ENCODE measurements at regions not wholly inside any gene's neighbourhood (a gene's known extent, or its start where the extent isn't known, plus 50 kb on each side); places are given as distances from the start of the nearest gene placed in this dataset.

DNA sequence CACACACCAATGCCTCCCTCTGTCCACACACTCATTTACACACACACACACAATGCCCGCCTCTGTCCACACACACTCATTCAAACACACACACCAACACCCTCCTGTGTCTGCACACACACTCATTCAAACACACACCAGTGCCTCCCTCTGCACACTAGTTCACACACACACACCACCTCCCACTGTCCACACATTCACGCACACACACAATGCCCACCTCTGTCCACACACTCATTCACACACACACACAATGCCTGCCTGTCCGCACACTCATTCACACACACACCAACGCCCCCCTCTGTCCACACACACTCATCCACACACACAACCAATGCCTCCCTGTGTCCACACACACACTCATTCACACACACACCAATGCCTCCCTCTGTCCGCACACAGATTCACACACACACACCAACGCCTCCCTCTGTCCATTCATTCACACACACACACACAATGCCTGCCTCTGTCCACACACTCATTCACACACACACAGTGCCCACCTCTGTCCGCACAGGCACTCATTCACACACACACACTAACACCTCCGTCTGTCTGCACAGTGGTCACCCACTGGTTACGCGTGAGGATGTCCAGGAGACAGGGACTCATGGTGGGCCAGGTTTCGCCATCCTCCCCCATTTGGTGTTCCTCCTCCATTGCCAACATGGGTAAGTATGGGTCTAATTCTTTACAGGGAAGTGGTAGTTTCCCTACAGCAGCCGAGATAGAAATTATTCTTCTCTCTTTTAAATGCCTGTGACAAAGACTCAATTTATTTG is 62.4 kb upstream of the THBS2 start:
- H3K27me3 ChIP-seq (ENCODE audit: insufficient read depth, low read length, poor library complexity), result no peaks in the 10 kb centered on the region
- H3K4me1 ChIP-seq (ENCODE audit: control insufficient read depth, low read depth, low read length), result no peaks in the 10 kb centered on the region
- no peak for DNase-seq
- no CpG with 5 or more reads among the region's 12 CpGs for WGBS (ENCODE audit: extremely low coverage, insufficient coverage, low lambda C conversion rate)
- no peak overlapping the region for H4K5ac ChIP-seq (ENCODE audit: low read length)
- no peak overlapping the region for H3K4me2 ChIP-seq (ENCODE audit: low read length)
- no peak overlapping the region for H3K18ac ChIP-seq (ENCODE audit: low read length)
- no peaks in the 10 kb centered on the region for H3K79me2 ChIP-seq (ENCODE audit: control insufficient read depth, insufficient read depth, low read length)
- no peak overlapping the region for H3K9ac ChIP-seq (ENCODE audit: low read length)
- H3K79me1 ChIP-seq (ENCODE audit: low read length), result no peaks in the 10 kb centered on the region
- H3K56ac ChIP-seq (ENCODE audit: low read length), result no peak overlapping the region
- no peak overlapping the region for H2AK5ac ChIP-seq (ENCODE audit: low read length)
- no peak overlapping the region for H3K27ac ChIP-seq (ENCODE audit: low read depth, low read length)
- no peak overlapping the region for H4K8ac ChIP-seq (ENCODE audit: low read depth, low read length)
- H2BK120ac ChIP-seq (ENCODE audit: low read depth, low read length), result no peak overlapping the region
- H2BK5ac ChIP-seq (ENCODE audit: low read length), result no peak overlapping the region
- H2BK15ac ChIP-seq (replicated peaks; ENCODE audit: low read depth), result no peak overlapping the region
- no peak overlapping the region for H3K4ac ChIP-seq (ENCODE audit: low read depth, low read length)
- H3K36me3 ChIP-seq (ENCODE audit: control insufficient read depth, insufficient read depth, low read length), result no peaks in the 10 kb centered on the region
- H3K23ac ChIP-seq (ENCODE audit: low read length), result no peak overlapping the region
- no peak overlapping the region for H3K4me3 ChIP-seq (ENCODE audit: low read length)

DNA sequence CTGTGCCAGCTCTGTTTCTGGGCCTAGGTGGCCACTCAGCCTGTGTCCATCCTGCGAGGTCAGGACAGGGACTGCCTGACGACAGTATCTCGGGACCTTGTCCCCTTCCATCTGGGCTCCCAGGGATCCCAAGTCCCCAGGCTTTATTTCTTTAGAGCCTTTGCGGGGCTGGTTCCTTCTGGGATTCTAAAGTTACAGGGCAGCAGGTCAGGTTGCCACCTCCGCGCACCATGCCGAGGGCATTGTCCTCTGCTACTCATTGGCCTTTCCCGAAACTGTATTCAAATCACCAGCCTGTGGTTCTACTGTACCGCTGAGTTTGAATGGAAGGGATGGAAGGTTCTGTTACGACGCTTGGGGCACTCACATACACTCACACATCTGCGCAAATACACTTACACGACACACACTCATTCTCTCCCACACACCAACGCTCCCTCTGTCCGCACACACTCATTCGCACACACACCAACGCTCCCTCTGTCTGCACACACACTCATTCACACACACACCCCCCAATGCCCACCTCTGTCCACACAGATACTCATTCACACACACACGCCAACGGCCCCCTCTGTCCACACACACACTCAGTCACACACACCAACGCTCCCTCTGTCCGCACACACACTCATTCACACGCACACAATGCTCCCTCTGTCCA is 59.8 kb upstream of the THBS2 start:
- Histone ChIP-seq H3K23ac (ENCODE audit: low read length) (no peak overlapping the region), H3K18ac (ENCODE audit: low read length) (no peak overlapping the region), H2BK120ac (ENCODE audit: low read depth, low read length) (no peak overlapping the region), H2BK15ac (replicated peaks; ENCODE audit: low read depth) (no peak overlapping the region), H3K79me2 (ENCODE audit: control insufficient read depth, insufficient read depth, low read length) (no peaks in the 10 kb centered on the region), H3K56ac (ENCODE audit: low read length) (no peak overlapping the region), H2AK5ac (ENCODE audit: low read length) (no peak overlapping the region), H3K27me3 (ENCODE audit: insufficient read depth, low read length, poor library complexity) (no peaks in the 10 kb centered on the region), H3K9ac (ENCODE audit: low read length) (no peak overlapping the region), H3K36me3 (ENCODE audit: control insufficient read depth, insufficient read depth, low read length) (no peaks in the 10 kb centered on the region), H3K4ac (ENCODE audit: low read depth, low read length) (no peak overlapping the region), H4K5ac (ENCODE audit: low read length) (no peak overlapping the region), H3K4me2 (ENCODE audit: low read length) (no peak overlapping the region), H3K27ac (ENCODE audit: low read depth, low read length) (no peak overlapping the region), H2BK5ac (ENCODE audit: low read length) (no peak overlapping the region), H3K79me1 (ENCODE audit: low read length) (no peaks in the 10 kb centered on the region), H3K4me3 (ENCODE audit: low read length) (no peak overlapping the region), H4K8ac (ENCODE audit: low read depth, low read length) (no peak overlapping the region), H3K4me1 (ENCODE audit: control insufficient read depth, low read depth, low read length) (no peaks in the 10 kb centered on the region)
- DNase-seq, result no peak
- WGBS (ENCODE audit: extremely low coverage, insufficient coverage, low lambda C conversion rate), result 100% methylated on average over 3 of the region's 22 CpGs

DNA sequence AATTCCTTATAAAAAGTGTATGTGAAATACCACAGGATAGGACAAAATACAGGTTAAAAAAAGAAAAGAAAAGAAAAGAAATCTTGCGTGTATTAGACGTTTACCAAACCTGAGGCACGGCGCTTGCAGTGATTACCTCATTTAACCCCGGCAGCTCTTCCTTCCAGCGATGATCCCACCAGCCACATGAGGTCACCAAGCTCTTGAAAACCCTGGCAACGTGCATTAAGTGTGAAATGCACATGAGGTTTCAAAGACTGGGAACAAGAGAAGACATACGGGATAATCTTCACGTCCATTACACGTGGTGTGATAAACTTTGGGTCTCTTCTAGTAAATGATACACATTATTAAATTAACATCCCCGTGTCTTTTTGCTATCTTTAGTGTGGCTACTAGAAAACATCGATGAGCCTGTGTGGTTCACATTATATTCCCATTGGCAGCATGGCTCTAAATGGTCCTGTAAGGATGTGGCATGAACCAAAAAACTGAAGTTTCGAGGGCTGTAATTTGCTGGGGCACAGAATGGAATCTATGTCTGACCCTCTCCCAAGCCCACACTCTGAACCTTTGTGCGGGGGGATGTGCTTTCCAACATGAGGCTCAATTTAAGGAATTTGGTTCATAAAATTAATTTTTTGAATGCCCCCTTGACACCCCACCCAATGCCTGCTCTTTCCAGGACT is 59.2 kb upstream of the THBS2 start:
- DNase-seq, result peak; percentile 34
- Histone ChIP-seq H4K8ac (ENCODE audit: low read depth, low read length) (no peak overlapping the region), H2BK120ac (ENCODE audit: low read depth, low read length) (no peak overlapping the region), H3K27ac (ENCODE audit: low read depth, low read length) (no peak overlapping the region), H3K23ac (ENCODE audit: low read length) (no peak overlapping the region), H3K4me1 (ENCODE audit: control insufficient read depth, low read depth, low read length) (no peaks in the 10 kb centered on the region), H3K18ac (ENCODE audit: low read length) (no peak overlapping the region), H2AK5ac (ENCODE audit: low read length) (no peak overlapping the region), H3K4me3 (ENCODE audit: low read length) (no peak overlapping the region), H3K79me1 (ENCODE audit: low read length) (no peaks in the 10 kb centered on the region), H3K27me3 (ENCODE audit: insufficient read depth, low read length, poor library complexity) (no peaks in the 10 kb centered on the region), H3K56ac (ENCODE audit: low read length) (no peak overlapping the region), H3K36me3 (ENCODE audit: control insufficient read depth, insufficient read depth, low read length) (no peaks in the 10 kb centered on the region), H2BK5ac (ENCODE audit: low read length) (no peak overlapping the region), H4K5ac (ENCODE audit: low read length) (no peak overlapping the region), H2BK15ac (replicated peaks; ENCODE audit: low read depth) (no peak overlapping the region), H3K4ac (ENCODE audit: low read depth, low read length) (no peak overlapping the region), H3K4me2 (ENCODE audit: low read length) (no peak overlapping the region), H3K9ac (ENCODE audit: low read length) (no peak overlapping the region), H3K79me2 (ENCODE audit: control insufficient read depth, insufficient read depth, low read length) (no peaks in the 10 kb centered on the region)
- WGBS (ENCODE audit: extremely low coverage, insufficient coverage, low lambda C conversion rate), result no CpG with 5 or more reads among the region's 14 CpGs

DNA sequence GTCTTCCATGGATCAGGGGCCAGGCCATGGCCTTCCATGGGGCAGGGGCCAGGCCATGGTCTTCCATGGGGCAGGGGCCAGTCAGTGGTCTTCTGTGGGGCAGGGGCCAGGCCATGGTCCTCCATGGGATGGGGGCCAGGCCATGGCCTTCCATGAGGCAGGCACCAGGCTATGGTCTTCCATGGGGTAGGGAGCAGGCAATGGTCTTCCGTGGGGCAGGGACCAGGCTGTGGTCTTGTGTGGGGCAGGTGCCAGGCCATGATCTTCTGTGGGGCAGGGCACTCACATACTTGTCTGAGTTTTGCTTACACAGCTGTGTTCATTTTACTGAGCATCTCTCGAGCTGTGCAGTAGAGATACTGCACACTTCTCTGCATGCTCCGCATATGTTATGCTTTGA is 57.3 kb upstream of the THBS2 start:
- Histone ChIP-seq H3K23ac (ENCODE audit: low read length) (no peak overlapping the region), H3K4me1 (ENCODE audit: control insufficient read depth, low read depth, low read length) (no peaks in the 10 kb centered on the region), H2BK15ac (replicated peaks; ENCODE audit: low read depth) (no peak overlapping the region), H4K5ac (ENCODE audit: low read length) (no peak overlapping the region), H2AK5ac (ENCODE audit: low read length) (no peak overlapping the region), H2BK120ac (ENCODE audit: low read depth, low read length) (no peak overlapping the region), H3K56ac (ENCODE audit: low read length) (no peak overlapping the region), H3K36me3 (ENCODE audit: control insufficient read depth, insufficient read depth, low read length) (no peaks in the 10 kb centered on the region), H3K79me2 (ENCODE audit: control insufficient read depth, insufficient read depth, low read length) (no peaks in the 10 kb centered on the region), H3K18ac (ENCODE audit: low read length) (no peak overlapping the region), H3K9ac (ENCODE audit: low read length) (no peak overlapping the region), H4K8ac (ENCODE audit: low read depth, low read length) (no peak overlapping the region), H2BK5ac (ENCODE audit: low read length) (no peak overlapping the region), H3K4me3 (ENCODE audit: low read length) (no peak overlapping the region), H3K79me1 (ENCODE audit: low read length) (no peaks in the 10 kb centered on the region), H3K4ac (ENCODE audit: low read depth, low read length) (no peak overlapping the region), H3K27ac (ENCODE audit: low read depth, low read length) (no peak overlapping the region), H3K4me2 (ENCODE audit: low read length) (no peak overlapping the region), H3K27me3 (ENCODE audit: insufficient read depth, low read length, poor library complexity) (no peaks in the 10 kb centered on the region)
- WGBS (ENCODE audit: extremely low coverage, insufficient coverage, low lambda C conversion rate), result no CpG with 5 or more reads among the region's 3 CpGs
- DNase-seq, result no peak

Measured in mesendoderm (in vitro differentiated cells).